HCT116 (cell line): ENCODE measurements at regions not wholly inside any gene's neighbourhood (a gene's known extent, or its start where the extent isn't known, plus 50 kb on each side); places are given as distances from the start of the nearest gene placed in this dataset.

ENCODE experiments used
- ATF3 ChIP-seq: IDR thresholded peaks from 2 replicates; pipeline ENCODE4 v1.6.1; 2012
- CTCF ChIP-seq, 3 experiments: fragments of 200-600 bp in 1 of 3; sonication (generic) in 1 of 3; IDR thresholded peaks in 2 of 3; conservative IDR thresholded peaks in 1 of 3; 2 replicates each; pipeline ENCODE4 v1.5.1; 2012 to 2017; ENCODE audit warnings: low read depth in 2 of 3, low read length in 2 of 3, antibody characterized with exemption in 1 of 3, borderline replicate concordance in 1 of 3, control low read depth in 1 of 3, mild to moderate bottlenecking in 1 of 3, mixed read lengths in 1 of 3, mixed run types in 1 of 3, moderate library complexity in 1 of 3; ENCODE audit not compliant: insufficient read depth in 1 of 3
- ELF1 ChIP-seq: IDR thresholded peaks from 2 replicates; pipeline ENCODE4 v1.6.1; 2012; ENCODE audit warnings: low read depth, borderline replicate concordance
- EZH2 ChIP-seq: fragments of 200-600 bp; sonication (generic); IDR thresholded peaks from 2 replicates; pipeline ENCODE4 v1.6.1; 2017; ENCODE audit warnings: antibody characterized with exemption, mixed run types
- EZH2phosphoT487 ChIP-seq: fragments of 200-600 bp; IDR thresholded peaks from 2 replicates; pipeline ENCODE4 v1.6.1; 2018; ENCODE audit warnings: antibody characterized with exemption, borderline replicate concordance
- JUND ChIP-seq: IDR thresholded peaks from 2 replicates; pipeline ENCODE4 v1.6.1; 2012
- MAX ChIP-seq: IDR thresholded peaks from 2 replicates; pipeline ENCODE4 v1.6.1; 2012
- POLR2A ChIP-seq: IDR thresholded peaks from 2 replicates; pipeline ENCODE4 v1.7.0; 2011; ENCODE audit warnings: borderline replicate concordance; ENCODE audit not compliant: insufficient read depth, insufficient read length; ENCODE audit errors: extremely low read depth
- POLR2AphosphoS5 ChIP-seq: IDR thresholded peaks from 2 replicates; pipeline ENCODE4 v1.6.1; 2011; ENCODE audit warnings: mild to moderate bottlenecking, low read depth, low read length, moderate library complexity
- SIN3A ChIP-seq: IDR thresholded peaks from 2 replicates; pipeline ENCODE4 v1.6.1; 2012; ENCODE audit warnings: low read depth
- SP1 ChIP-seq: IDR thresholded peaks from 2 replicates; pipeline ENCODE4 v1.6.1; 2012; ENCODE audit warnings: low read depth
- SRF ChIP-seq: IDR thresholded peaks from 2 replicates; pipeline ENCODE4 v1.6.1; 2012; ENCODE audit warnings: low read depth
- TCF7L2 ChIP-seq: IDR thresholded peaks from 2 replicates; pipeline ENCODE4 v1.7.0; 2011; ENCODE audit warnings: borderline replicate concordance, inconsistent platforms; ENCODE audit not compliant: insufficient read depth, insufficient read length; ENCODE audit errors: extremely low read depth

- TF ChIP-seq EZH2: no peak
- TF ChIP-seq ELF1: no peak
- TF ChIP-seq CTCF (IDR thresholded peaks at IDR 0.05 in 2 of 3, conservative IDR thresholded peaks at IDR 0.05 in 1 of 3; ENCODE audit: borderline replicate concordance in 1 of 3, insufficient read depth in 1 of 3, low read depth in 2 of 3, low read length in 2 of 3): no peak
- no peak for TF ChIP-seq EZH2phosphoT487
- TF ChIP-seq JUND: no peak
- no peak for TF ChIP-seq ATF3
- TF ChIP-seq TCF7L2: no peak
- TF ChIP-seq POLR2A: no peak
- TF ChIP-seq POLR2AphosphoS5: no peak
- TF ChIP-seq SRF: no peak
- TF ChIP-seq SP1: no peak
- TF ChIP-seq SIN3A: no peak
- TF ChIP-seq MAX: no peak
Observed at GRCh38 chr16:88289001-88289400, 93.8 kb upstream of the ZNF469 start.
